HG02852 (cell line): ENCODE measurements at regions not wholly inside any gene's neighbourhood (a gene's known extent, or its start where the extent isn't known, plus 50 kb on each side); places are given as distances from the start of the nearest gene placed in this dataset.

Experiments
- ATAC-seq: cut with Tn5 transposase; IDR thresholded peaks from one replicate; pipeline ENCODE4 v1.9.1; 2021; ENCODE audit warnings: mild to moderate bottlenecking, moderate library complexity; ENCODE audit not compliant: unreplicated experiment

DNA sequence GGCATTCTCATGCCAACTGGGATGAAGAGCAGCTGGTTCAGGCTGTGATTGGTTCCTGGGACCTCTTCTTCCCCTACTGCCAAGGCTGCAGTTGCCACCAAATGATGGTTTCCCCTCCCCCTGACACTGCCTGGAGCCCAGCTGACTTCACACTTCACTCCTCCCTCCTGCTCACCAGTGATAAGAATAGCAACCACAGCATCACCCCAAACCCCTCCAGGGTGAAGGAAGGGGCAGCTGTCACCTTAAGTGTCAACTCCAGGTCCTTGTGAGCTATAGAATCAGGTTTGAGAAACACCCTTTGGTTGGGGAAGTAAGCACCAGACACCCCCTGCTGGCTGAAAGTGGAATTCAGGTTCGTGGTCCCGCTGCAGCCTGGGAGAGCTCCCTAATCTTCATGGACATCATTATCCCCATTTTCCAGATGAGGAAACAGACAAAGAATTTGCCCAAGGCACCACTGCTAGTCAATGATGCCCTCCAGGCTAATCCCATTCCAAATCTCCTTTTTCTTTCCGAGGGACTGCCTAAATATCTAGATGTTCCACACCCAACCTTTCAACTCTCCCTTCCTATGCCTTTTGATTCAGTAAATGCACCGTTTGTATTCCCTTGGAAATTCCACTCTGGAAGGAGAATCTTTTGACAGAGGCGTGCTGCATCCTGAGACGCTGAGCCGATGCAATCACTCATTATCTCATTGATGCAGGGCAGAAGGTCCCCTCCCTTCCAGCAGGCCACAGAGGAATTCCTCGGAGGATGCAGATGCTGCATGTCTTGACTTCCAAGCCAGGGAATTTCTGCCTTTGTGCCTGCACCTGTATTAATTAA lies 50.6 kb upstream of the UQCRFS1 start:
- no peak for ATAC-seq

DNA sequence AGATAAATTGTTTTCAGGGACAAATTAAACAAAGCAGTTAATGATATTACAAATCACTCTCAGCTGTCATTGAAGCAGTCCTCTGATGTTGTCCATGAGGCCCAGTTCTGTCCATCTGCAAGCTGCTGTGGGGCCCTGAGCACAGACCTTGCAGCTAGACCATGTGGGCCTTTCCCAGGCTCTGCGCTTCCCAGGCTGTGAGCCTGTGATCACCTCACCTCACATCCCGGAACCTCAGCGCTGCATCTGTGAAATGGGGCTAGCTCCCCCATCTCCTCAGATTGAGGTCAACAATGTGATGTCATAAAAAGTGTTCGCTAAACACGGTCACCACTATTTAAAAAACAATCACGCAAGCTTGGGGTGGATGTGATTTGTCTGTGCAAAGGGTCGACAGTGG lies 51.9 kb upstream of the UQCRFS1 start:
- ATAC-seq, result no peak

- no peak for ATAC-seq
Measured at GRCh38 chr19:29265436-29265835, 52.5 kb upstream of the UQCRFS1 start.

DNA sequence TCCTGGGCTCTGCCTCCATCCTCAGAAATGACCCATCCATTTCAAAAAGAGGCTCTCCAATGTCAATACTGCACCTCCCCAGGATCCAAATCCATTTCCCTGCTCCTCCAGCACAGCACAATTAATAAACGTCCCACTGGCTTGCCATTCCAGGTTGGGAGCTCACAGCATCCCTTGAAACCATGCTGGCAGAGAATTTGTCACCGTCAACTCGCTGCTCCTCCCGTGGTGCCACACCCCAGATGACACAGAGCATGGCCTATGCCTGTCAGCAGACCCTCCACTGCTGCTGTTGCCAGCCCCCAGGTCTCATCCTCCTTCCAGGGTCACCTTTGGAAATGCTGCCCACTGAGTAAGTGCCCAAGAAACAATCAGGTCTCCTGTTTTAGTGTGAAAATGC lies 53.0 kb upstream of the UQCRFS1 start:
- ATAC-seq, result no peak

- ATAC-seq, result no peak
Measured at GRCh38 chr19:29266603-29267002, 53.7 kb upstream of the UQCRFS1 start.

- ATAC-seq, result no peak
Measured at GRCh38 chr19:29267701-29268100, 54.8 kb upstream of the UQCRFS1 start.

DNA sequence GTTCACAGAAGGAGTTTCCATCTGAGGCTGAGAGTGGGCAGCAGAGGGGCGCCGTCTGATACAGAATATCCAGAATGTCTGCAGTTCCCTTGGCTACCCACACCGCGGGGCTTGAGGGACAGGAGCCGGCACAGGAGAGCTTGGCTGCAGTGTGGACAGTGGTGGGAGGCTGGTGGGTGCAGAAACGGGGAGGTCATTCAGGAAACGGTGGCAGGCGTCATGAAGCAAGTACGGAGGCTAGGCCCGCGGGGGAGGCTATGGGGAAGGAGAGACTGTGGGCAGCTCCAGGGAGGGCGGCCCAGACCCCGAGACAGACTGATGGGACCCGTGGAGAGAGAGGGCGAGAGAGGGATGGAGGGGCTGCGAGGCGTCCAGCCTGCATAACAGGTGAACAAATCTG lies 55.2 kb upstream of the UQCRFS1 start:
- no peak for ATAC-seq

GRCh38 chr19:29268721-29269393 lies 55.9 kb upstream of the UQCRFS1 start:
- no peak for ATAC-seq

DNA sequence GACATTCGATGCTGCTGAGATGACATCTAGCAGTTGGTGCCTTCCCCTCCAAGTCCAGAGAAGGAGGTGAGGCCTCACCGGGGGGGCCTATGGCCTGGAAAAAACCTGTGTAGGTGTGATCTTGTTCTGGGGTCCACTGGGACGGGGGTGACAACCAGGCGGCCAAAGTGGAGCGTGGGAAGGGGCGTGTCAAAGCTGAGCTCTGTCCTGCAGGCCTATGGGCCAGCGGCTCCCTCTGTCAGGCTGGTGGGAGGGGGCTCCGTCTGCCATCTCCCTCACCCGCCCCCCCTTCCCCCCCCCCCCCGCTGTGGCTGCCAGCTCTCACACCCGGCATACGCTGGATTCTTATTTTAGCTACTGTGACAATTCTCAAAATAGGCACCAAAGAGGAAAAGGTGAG lies 56.7 kb upstream of the UQCRFS1 start:
- ATAC-seq, result no peak

- ATAC-seq, result no peak
Measured at GRCh38 chr19:29271341-29271740, 58.4 kb upstream of the UQCRFS1 start.

GRCh38 chr19:29271911-29272310 lies 59.0 kb upstream of the UQCRFS1 start:
- ATAC-seq, result no peak

DNA sequence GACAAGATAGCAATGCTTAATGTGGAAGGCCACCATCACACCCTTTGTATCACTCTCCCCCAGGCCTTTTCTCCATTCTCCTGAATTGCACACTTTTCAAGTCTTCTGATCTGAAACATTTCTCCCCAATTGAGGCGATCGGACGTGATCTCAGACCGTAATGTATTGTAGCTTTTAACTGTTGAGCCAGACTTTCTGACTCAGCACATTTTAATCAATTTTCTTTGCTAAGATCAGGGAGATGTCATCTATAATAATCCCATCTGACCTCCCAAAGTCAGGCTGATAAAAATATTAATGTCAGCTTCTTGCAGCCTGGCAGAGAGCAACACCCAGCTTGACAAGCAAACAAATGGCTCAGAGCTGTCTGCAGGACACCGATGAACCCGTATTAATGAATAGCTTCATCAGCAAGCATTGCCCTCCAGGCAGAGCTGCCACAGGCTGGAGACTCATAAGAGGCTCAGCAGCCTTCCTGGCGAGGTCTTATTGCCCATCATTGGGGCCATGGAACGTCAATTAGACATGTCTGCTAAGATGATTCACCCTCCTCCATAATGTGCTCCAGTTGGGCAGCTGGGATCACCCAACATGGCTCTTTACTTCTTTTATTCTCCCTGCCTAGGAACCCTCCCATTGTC lies 60.2 kb upstream of the UQCRFS1 start:
- ATAC-seq, result no peak

GRCh38 chr19:29275266-29275665 lies 62.3 kb upstream of the UQCRFS1 start:
- ATAC-seq, result no peak

DNA sequence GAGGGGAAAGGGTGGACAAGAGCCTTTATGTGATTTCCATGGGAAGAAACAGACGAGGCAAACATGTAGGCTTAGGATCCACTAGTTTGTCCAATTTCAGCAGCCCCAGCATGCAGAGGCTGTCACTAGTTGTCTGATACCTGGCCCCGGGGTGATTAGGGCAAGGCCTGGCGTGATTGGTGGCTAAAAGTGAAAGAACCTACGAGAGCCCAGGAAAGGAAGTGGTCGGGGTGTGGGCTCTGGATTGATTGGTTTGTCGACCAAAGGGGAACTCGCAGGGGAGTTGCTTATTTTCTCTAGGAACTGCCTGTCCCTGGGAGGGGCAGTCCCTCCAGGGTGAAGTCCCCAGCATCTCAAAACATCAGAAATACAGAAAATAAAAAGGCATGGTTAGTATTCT lies 64.2 kb upstream of the UQCRFS1 start:
- ATAC-seq, result peak; percentile 98

- no peak for ATAC-seq
Measured at GRCh38 chr19:29278716-29279115, 65.8 kb upstream of the UQCRFS1 start.

DNA sequence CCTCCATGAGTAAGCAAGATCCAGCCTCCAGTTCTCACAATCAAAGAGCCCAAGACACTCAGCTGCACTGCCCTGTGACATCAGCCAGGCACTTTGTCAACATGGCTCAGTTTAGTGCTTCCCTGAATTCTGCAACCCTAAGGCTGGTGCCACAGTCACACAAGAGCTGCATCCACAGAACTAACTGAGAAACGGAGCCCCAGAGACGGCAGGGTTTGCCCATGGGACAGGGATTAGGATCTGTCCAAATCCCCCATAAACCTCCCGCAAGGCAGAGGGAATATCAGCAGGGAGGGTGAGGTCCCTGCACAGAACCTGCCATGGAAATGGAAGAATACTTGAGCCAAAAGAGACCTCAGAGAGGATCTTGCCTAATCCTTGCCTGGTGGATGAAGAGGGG lies 70.4 kb upstream of the UQCRFS1 start:
- ATAC-seq, result no peak

- ATAC-seq, result no peak
Measured at GRCh38 chr19:29285187-29285687, 72.3 kb upstream of the UQCRFS1 start.

DNA sequence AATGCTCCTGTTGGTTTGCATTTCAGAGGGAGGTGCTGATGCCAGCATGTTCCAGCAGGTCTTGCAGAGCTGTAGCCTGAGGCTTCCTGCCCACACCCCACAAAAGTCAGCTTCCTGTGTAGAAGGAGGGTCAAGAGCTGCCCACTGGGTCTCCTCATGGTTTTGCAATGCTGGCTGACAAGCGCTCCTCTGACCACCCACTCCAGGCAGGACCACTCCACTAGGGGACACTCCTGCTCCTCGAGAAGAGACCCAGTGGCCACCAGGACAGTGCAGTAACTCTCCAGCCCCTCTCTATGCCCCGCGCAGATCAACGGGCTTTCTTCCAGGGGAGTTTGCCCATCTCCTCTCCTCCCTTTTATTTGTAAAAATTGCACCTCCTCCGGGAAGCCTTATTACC lies 72.9 kb upstream of the UQCRFS1 start:
- ATAC-seq, result no peak

DNA sequence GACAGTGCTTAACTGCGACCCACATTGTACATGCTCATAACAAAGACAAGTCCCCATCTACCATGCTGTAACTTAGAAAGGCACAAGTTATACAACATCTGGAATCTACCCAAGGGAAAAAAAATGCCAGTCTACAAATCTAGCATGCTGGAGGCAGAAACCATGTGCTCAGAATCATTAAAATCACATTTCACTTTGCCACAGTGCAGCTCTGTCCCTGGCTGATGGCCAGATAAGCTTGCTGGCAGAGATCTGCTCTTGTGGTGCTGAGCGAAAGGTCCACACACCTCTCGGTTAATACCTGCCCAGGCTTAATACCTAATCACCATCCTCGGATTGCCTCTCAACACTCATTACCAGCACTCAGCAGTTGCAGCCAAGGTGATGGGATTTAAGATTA lies 74.1 kb upstream of the UQCRFS1 start:
- ATAC-seq, result no peak

DNA sequence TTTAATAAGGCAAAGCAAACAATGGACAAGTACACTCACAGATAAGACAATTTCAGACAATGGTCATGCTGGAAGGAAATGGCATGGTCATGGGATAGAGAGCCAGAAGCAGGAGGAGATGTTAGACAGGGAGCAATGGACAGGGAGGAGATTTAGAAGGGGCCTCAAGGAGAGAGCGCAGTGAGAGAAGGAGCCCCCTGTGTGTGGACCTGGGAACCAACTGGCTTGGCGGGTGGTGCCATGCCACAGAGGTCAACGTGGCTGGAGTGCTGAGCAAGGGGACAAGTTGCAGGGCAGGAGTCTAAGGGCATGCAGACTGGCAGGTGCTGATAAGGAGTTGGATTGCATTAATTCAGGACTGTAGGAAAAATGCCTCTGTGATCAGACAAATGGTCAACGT lies 75.3 kb upstream of the UQCRFS1 start:
- ATAC-seq, result no peak

- ATAC-seq, result no peak
Measured at GRCh38 chr19:29289020-29289419, 76.1 kb upstream of the UQCRFS1 start.

DNA sequence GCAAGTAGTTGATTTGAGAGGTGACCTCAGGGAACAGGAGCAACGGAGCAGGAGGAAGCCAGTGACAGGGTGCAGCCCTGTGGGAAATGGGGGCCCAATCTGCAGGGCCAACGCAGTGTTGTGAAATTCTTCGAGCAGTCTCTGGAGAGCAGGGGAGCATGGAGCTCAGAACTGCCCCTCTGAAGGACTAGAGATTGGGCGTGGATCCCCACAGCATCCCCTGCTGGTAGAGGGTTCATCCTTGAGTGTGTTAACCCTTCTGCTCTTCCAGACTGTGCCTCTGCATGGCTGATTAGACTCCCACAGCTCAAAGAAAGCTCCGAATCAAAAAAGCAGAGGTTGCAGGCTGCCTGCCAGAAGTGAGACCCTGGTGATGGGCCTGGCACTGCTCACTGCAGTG lies 77.9 kb upstream of the UQCRFS1 start:
- ATAC-seq, result no peak
